Activated CD8-positive, alpha-beta memory T cell treated with anti-CD3 and anti-CD28 coated beads, Interleukin-2, amount 50 U/mL, for 4 hours (primary cell): ENCODE measurements at regions not wholly inside any gene's neighbourhood (a gene's known extent, or its start where the extent isn't known, plus 50 kb on each side); places are given as distances from the start of the nearest gene placed in this dataset.

Experiments used
- DNase-seq: peaks from one replicate; pipeline ENCODE4 v3.0.0-alpha.2; 2020

DNA sequence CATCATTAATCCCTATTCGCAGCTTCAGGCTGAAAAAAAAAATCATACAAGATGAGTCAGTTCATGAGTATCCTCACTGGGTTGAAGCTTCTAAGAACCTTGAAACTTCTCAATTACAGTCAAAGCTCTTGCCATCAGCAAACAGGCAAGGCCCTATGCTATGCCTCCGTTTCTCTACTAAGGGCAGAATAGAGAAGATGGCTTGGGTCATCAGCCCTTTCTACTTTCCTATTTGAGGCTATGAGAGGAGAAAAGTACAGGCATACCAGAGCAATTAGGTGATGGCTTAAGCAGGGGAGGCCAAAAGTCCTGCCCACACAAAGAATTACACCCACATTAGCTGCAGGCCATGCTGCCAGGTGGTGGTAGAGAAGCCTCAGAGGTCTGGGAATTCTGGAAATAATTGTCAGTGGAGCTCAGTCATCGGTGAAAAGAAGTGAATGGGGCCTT is 89.0 kb downstream of the MRPL46 start:
- no peak for DNase-seq

DNA sequence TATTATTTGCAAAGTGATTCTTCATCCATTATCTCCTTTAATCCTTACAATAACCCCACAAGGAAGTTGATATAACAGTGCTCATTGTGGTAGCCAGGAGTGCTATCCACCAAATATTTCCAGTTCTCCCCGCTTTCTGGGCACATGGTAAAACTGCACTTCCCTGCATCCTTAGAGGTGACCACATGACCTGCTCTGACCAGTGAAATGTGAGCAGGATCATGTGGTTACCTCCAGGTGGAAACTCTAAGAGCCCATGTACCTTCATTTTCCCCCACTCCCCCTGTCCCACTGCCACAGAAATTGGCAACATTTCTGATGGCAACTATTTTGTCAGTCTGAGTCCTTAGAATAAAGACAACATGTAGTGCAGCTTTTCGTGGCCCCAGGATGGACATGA is 89.7 kb downstream of the MRPL46 start:
- DNase-seq, result no peak

DNA sequence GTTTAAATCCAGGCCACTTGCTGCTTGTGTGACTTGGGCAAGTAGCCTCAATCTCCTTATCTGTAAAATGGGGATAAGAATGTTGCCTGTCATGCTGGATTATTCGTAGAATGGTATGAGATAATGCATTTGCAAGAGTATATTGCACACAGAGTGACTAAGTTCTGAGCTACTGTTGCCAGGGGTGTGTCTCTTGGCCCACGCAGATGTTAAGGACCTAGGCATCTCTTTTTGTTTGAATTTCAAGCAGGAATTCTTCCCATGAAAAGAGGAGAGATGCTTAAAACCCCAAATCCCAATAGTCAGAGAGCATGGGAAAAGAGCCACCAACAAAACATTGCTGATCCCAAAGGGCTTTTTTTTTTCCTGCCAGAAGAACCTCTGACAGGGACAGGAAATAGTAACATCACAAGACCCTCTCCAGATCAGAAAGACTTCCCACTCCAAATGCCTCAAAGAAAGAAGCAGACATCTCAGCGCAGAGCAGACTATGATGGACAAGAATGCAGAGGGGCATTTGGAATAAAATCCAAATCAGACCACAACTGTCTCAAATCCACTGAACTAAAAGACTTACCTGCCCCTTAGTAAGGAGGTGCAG is 90.5 kb downstream of the MRPL46 start:
- no peak for DNase-seq

DNA sequence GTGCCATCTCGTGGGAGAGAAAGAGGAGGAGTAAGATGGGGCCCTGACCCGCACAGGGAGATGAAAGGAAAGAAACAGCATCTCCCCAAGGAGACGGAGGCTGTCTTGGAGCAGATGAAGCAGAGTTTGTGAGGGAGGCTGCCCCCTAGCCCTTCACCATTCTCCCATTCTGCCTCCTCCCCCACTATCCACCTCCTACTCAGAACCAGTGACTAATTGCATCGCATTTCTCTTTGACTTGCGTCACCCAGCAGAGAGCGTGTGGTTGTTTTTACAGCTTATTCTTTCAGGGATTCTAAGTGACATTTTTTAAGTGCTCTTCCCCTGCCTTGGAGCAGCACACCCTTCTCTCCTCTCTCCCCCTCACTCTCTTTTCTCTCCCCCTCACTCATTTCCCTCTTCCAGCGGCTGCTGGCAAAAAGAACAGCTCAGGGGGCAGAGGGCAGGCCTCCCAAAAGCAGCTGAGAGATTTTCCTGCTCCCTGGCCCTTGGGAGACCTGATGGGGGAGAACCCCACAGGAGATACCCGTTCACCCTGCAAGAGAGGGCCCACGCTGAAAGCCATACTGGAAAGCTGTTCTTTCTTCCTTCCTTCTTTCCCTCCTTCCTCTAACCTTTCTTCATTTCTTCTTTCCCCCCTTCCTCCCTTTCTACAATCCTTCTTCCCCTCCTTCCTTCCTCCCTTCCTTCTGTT is 91.8 kb downstream of the MRPL46 start:
- no peak for DNase-seq

DNA sequence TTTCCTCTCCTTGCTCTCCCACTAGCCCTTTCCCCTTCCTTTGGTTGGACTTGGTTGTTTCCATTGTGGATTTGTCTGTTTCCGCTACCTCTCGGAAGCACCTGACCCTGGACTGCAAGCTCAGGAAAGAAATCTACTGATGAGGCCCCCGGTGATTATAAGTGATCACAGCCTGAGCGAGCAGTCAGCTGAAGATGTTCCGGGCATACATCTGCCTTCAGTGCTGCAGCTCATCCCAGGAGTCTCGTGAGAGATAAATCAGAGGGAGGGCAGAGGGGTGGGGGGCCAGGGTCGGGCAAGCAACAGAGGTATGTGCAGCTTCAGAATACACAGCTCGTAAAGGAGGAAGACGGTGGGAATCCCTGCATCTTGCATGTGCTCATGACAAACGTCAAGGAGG is 102.1 kb downstream of the MRPL46 start:
- DNase-seq, result no peak

DNA sequence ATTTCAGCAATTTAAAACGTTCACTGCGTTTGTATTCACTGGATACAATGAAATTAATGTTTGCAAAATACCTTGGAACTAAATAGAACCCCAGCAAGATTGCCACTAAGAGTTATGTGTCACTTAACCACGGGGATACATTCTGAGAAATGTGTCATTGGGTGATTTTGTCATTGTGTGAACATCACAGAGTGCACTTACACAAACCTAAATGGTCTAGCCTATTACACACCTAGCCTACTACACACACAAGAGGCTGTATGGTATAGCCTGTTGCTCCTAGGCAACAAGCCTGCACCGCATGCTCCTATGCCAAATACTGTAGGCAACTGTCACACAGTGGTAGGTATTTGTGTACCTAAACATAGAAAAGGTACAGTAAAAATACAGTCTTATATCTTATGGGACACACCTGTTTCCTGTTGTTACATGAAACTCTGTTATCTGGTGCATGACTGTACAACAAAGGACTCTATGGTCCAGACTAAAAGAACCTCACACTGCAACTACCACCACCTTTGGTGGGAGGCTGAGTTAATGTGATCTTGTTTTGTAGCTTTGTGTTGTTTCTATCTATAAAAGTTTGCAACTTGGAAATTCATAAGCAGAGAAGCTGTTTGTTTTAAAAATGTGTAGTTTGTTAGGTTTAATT is 92.2 kb upstream of the NTRK3 start:
- DNase-seq, result no peak

DNA sequence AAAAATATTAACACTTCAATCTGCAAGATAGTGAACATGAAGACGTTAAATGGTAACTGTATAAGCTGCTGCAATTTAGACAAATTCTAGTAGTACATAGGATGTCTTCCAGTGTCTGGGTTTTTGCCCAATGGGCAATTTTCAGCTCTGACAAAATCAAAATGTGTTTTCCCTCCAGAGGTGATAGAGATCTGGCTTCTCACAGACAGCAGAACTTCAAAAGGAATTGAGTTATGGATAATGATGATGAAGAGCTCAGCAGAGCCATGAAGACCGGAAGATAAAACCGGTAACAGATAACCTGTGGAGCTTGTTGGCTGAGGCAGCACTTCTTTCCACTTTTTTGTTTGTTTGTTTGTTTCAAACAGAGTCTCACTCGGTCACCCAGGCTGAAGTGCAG is 89.4 kb upstream of the NTRK3 start:
- no peak for DNase-seq

DNA sequence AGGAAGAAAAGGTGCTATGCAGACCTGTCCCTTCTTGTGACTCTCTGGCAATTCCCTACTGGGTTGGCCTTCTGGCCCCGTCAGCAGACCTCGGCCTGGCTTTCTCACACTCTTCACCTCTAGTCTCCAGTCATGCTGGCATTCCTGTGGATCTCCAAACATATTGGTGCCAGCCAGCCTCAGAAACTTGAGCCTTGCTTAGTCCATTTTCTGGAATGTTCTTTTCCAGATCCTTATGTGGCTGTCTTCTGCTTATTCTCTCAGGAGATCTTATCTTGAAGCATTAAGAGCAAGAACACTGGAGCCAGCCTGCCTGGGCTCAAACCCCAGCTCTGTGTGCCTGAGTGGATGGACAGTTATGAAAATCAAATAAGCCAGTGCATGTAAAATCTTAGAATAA is 88.2 kb upstream of the NTRK3 start:
- no peak for DNase-seq

DNA sequence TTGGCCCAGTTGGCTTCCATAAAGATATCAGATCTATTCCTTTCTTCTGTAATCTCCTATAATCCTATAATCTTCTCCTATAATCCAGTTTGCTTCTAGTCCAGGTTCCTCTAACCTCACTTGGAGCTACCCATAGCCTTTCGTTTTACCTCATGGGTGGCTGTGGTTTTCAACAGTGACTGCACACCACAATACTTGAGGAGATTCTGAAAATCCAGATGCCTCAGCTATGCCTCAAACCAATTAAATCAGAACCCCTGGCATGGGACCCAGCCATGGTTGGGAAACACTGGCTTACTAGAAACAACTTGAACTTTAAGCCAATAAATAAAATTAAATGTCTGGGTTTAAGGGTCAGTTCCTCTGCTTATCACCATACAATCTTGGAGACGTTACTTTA is 86.1 kb upstream of the NTRK3 start:
- DNase-seq, result no peak

DNA sequence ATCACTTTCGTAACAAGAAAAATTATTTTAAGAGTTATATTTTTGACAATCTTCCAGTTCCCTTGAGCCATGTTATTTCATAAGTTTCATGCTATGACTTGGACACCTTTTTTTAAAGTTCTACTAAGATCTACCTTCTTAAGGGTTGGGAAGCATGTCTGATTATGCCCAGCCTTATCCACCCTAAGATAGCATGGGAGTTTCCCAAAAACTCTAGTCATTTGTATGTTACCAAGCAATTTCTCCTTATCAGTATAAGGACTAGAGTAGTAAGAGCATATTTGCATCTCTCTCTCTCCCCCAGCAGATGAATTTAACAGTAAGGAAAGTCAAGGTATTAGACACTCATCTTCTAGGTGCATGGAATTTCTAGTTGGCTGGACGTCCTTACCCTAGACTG is 85.1 kb upstream of the NTRK3 start:
- DNase-seq, result no peak

DNA sequence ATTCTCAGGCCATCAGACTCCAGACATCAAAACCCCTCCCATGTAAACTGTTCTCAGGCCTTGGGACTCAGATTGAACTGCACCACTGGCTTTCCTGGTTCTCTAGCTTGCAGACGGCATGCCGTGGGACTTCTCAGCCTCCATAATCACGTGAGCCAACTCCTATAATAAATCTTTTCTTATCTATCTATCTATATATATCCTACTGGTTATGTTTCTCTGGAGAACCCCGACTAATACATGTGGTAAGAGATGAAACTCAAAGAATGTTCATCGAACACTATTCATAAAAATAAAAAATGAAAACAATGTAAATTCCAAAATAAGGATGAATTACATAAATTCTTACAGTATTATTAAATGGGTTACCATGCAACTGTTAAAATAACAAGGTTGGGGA is 84.5 kb upstream of the NTRK3 start:
- DNase-seq, result no peak

DNA sequence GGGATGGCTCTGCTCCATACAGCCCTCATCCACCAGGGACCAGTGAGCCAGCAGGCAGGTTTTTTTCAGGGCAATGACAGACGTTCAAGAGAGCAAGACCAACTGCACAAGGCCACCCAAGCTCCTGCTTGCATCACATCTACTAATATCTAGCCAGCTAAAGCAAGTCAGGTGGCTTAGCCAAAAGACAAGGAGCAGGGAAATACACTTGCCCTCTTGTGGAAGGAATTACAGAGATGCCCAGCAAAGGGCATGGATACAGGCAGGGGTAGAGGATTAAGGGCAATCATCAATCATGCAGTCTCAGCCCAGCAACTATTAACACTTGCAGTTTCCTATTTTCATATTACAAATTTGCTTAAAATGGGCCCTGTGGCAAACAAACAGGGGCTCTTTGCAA is 81.5 kb upstream of the NTRK3 start:
- no peak for DNase-seq

DNA sequence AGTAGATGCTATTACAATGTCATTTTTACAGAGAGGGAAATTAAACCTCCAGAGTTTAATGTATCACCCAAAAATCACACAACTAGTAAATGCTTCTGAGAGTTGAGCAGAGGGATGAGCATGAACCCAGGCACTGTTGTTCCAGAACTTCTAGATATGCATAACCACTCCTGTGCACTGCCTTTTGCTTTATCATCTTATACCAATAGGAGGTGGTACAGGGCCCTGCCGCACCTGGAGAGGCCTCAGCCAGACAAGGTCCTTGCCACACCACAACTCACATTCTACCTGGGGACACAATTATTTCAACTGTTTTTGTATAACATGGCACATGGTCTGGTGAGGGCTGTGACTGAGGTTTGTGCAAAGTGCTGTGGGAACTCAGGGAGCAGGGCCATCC is 78.5 kb upstream of the NTRK3 start:
- DNase-seq, result no peak

DNA sequence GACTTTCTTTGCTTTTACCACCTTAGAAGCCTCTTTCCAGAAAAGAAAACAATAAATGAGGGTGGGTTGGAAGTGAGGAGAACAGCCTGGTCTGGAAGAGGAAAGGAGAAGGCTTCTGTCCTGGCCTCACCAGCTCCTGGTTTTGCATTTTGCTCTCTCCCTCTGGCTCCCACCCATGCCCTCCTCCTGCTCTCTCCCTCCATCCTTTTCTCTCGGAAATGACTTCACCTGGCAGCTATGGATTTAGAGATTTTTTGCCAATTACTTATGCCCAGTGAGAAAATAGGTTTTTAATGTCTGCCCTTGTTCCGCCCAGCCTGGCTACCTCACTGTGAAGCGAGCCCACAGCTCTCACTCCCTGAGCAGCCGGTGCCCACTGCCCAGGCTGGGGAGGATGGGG is 77.9 kb upstream of the NTRK3 start:
- no peak for DNase-seq

DNA sequence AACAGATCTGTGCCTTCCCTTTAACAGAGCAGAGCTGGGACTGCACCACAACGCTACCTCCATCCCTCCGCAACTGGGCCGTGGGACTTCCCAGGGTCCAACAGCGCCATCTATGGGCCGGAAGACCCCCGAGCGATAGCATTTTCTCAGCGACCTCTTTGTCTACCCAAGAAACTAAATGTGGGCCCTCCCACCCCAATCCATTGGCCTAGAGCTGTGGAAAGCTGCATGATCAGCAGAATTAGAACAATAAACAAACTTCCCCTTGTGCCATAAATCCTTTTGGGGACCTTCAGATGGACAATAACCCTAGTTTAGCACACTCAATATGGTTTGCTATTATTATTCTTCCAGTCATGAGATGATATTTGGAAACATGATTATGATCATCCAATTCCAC is 74.8 kb upstream of the NTRK3 start:
- DNase-seq, result peak; percentile 24

DNA sequence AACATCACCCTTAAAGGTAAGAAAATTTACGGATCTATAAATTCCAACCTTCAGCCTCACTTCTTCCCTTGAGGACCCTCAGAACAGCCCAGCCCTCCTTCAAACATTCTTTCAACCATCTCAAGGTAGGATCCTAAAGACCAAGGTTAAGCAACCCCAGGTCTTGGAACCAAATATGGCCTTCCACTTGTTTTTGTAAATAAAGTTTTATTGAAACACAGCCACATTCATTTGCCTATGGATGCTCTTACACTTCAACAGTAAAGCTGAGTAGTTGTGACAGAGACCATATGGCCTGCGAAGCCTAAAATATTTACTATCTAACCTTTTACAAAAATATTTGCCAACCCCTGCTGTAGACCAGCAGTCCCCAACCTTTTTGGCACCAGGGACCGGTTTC is 70.4 kb upstream of the NTRK3 start:
- no peak for DNase-seq

DNA sequence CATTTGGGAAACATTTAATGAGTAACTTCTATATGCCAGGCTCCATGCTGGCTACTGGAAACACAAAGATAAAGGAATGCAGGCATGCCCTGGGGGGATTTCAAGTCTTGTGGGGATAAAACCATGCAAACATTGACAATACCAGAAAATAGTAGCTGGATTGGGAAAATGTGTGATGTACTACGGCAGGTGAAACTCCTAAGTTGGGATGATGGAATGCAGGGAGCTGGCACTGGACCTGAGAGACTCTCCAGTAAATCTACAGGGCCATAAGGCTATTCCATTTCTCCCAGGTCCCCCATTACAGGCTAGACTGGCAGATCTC is 68.2 kb upstream of the NTRK3 start:
- DNase-seq, result no peak

DNA sequence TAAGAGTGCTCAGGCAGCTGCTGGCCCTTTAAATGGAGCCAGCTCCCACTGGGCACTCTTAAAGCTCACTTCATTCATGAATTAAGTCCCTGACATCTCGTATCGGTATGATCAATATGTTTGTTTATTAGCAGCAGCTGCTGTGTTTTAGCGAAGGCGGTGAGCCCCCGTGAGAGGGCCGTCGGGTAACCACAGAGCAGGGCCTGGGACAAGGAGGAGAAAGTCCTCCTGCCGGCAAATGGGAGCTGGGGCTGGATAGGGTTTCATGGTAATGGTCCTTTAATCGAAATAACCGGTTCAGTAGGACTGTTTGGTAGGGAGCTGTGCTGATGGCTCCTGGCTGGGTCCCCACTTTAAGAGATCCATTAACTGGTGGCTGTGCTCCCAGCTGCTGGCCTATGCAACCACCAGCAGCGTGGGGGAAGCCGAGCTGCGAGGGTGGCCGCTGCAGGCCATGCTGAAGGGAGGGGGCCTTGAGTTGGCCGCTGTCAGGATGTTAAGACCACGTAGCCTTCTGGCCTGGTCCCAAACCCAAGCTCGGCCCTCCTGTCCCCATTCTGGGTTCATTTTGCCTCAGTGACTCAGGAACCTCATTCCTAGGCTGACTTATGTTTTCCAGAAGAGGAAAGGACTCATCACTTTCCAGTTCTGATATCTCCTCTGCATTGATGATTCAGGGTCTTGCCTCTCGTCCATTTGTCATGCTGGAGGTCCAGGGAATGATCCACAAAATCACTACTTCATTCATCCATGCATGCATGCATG is 67.6 kb upstream of the NTRK3 start:
- DNase-seq, result no peak

DNA sequence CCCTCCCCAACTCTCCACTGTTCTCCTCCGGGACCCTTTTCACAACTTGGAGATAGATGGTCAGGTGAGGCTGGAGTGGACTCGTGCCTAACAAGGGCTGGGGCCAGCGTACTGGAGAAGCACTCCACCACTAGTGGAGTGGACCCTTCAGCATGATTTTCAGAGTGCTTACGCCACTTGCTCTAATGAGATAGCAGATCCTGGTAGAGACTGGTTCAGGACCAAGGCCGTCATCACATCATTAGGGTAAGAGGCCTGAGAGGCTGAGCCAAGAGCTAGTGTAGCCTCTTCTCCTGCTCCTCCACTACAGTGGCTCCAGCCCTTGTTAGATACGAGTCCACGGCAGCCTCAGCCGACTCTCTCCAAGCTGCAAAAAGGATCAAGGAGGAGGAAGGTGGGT is 66.9 kb upstream of the NTRK3 start:
- DNase-seq, result no peak

DNA sequence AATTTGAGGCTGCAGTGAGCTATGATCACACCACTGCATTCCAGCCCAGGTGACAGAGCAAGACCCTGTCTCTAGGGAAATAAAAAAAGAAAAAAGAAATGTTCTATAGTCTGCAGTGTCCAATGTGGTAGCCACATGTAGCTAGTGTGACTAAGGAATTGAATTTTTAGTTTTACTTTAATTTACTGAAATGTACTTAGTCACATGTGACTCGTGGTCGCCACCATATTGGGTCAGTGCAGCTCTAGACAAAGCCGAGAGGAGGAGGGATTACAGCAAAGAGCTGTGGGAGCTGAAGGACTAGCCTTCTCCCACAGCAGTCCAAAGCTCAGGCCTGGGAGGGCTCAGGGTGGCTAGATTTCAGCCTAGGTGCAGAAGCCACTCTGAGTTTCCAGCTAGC is 65.9 kb upstream of the NTRK3 start:
- DNase-seq, result no peak

DNA sequence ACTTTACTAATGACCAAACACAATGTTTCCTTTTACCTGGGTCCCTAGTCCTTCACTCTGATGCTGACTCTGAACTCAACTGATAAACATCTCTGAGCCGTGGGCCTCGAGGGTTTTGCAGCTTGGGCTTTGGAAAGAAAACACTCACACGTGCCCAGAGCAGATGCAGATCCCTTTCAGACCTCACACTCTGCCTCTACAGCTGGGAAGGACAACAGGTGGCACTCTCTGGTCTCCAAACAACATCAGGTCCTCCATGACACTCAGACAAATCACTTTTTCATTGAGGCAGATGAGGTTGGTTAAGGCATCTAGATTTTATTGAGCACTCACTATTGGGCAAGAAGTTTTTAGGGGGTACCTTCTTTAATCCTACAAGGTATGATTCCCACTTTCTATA is 64.7 kb upstream of the NTRK3 start:
- no peak for DNase-seq

DNA sequence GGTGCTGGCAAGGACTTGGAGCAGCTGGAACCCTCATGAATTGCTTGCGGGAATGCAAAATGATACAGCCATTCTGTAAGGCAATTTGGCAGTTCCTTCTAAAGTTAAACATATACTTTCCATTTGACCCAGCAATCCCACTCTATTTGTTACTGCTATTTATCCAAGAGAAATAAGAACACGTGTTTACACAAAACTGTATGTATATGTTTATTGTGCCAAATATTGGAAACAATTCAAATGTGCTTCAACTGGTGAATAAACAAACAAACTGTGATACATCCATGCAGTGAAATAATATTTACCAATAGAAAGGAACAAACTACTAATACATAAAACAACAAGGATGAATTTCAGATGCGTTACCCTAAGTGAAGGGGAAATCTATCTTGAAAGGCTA is 60.0 kb upstream of the NTRK3 start:
- DNase-seq, result no peak

DNA sequence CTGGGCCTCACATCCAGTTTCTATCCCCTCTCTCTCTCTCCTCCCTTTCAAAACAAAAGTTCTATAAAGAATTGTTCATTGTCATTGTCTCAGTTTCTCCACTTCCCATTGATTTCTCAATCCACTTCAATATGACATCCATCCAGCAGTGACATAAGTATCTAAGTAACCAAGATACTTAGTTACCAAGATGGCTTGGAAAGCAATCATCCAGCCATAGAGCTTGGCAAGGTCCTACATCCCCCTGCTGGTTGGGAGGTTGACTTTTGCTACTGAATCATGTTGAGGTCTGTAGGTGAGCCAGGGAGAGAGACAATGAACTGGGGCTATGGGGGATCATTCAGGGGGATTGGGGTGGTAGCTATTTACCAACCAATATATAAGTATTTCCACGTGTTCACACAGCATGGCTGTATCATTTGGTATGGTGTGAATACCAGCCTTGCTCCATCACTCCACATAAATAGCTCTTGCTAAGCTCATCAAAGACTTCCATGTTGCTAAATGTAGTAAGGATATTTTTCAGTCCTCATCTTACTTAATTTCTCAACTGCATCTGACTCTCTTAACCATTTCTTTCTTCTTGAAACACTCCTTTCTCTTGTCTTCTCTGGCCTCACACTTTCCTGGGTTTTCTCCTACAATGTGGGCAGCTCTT is 58.8 kb upstream of the NTRK3 start:
- no peak for DNase-seq
